LNCAP (cell line): ENCODE measurements at regions not wholly inside any gene's neighbourhood (a gene's known extent, or its start where the extent isn't known, plus 50 kb on each side); places are given as distances from the start of the nearest gene placed in this dataset.

ENCODE experiments used
- TF ChIP-seq, protein P1 (sequence below): fragments of 450-650 bp; IDR thresholded peaks from 2 replicates; pipeline ENCODE4 v1.5.1; 2017; ENCODE audit warnings: mild to moderate bottlenecking

DNA sequence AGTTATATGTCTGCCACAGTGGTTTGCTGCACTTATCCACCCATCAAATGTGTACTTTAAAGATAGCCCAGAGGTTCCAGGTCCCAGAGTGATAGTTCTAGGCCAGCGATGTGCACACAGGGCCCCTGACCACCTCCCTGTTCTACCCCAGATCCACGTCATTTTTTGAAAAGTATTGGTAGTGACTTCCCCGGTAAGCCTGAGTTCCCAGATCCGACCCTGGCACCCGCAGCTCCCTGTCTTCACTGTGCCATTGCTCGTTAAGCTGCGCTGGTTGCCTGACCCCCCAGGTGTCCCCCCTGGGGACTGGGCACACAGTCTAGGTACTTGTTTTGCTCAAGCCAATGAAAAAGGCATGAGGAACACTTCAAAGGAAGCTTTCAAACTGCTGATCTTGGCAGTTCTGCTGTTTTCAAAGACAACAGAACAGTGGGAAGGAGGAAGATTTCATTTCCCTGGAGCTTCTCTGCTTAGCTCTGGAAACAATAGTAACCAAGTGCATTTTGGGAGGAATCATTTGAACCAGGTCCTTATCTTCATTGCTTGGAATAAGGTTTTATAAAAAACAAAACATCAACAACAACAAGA, 116.3 kb upstream of the TAB2 start:
- TF ChIP-seq, protein P1, sequence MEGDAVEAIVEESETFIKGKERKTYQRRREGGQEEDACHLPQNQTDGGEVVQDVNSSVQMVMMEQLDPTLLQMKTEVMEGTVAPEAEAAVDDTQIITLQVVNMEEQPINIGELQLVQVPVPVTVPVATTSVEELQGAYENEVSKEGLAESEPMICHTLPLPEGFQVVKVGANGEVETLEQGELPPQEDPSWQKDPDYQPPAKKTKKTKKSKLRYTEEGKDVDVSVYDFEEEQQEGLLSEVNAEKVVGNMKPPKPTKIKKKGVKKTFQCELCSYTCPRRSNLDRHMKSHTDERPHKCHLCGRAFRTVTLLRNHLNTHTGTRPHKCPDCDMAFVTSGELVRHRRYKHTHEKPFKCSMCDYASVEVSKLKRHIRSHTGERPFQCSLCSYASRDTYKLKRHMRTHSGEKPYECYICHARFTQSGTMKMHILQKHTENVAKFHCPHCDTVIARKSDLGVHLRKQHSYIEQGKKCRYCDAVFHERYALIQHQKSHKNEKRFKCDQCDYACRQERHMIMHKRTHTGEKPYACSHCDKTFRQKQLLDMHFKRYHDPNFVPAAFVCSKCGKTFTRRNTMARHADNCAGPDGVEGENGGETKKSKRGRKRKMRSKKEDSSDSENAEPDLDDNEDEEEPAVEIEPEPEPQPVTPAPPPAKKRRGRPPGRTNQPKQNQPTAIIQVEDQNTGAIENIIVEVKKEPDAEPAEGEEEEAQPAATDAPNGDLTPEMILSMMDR = no peak

DNA sequence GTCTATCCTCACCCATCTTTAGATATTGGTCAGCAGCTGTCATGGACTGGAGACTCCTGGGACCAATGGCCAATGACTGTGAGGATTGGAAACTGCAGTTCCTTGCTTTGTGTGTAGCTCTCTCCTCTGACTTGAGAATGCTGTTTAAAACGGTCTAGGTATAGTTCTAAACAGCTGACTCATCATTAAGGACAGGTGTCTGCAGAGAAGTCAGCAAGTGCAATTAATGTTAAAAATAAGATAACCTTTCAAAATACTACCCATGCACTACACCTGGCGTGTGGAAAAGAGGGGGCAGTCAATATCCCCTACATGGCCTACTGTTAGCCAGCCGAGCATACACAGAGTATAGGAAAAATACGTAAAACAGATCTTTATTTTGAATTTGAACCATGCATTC, 115.4 kb upstream of the TAB2 start:
- TF ChIP-seq, protein P1 = no peak

DNA sequence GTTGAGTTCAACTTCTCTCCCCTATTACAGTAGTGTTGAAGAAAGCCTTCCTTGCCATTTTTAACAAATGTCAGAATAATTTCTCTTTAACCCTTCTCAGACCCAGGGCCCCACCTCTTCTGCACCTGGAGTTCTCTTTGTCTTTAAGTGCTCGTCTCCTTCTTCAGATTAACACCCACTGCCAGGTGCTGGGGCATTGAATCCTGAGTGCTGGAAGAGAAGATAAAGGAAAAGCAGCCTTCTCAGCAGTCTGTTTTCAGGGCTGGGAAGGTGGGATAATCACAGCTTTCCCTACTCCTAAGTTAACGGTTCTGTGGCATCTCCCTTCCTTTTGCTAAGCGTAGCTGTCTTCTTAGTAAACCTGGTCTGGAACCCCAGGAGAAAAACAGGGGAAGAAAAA, 114.6 kb upstream of the TAB2 start:
- TF ChIP-seq, protein P1 = no peak

DNA sequence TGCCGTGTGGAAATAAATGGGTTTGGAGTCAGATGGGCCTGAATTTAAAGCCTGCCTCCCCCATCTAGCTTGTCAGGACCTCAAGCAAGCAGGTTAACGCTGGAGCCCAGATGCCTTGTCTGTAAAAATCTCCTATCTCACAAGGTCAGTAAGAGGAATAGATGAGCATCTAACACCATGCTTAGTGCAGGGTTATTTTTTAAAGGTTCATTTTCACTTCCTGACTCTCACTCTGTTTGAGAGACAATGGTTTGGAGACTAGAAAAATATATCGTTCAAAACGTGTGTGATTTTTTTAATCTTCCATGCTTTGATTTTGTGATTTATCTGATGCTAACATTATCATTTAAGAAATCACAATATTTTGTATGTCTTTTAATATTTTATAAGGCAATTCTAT, 114.0 kb upstream of the TAB2 start:
- TF ChIP-seq, protein P1 = no peak

DNA sequence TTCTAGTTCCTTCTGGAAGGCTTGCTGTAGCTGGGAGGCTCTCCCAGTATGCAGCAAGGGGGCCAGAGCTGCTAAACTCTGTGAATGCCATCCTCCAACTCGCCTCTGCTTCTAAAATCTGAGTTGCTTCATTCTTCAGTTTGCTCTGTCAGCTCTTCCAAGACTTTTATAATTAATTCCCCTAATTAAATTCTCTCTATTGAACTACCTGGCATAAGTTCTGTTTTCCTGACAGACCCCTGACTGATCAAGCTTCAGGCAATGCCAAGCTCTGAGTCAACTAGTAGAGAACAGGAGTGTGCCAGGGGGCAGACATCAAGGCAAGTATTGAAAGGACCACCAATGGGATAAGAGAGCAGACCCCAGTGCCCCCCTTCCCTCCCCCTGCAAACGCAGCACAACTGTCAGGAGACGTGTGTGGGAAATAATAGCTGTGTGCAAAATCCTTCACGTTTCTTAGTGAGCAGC, 109.3 kb upstream of the TAB2 start:
- TF ChIP-seq, protein P1 = no peak

DNA sequence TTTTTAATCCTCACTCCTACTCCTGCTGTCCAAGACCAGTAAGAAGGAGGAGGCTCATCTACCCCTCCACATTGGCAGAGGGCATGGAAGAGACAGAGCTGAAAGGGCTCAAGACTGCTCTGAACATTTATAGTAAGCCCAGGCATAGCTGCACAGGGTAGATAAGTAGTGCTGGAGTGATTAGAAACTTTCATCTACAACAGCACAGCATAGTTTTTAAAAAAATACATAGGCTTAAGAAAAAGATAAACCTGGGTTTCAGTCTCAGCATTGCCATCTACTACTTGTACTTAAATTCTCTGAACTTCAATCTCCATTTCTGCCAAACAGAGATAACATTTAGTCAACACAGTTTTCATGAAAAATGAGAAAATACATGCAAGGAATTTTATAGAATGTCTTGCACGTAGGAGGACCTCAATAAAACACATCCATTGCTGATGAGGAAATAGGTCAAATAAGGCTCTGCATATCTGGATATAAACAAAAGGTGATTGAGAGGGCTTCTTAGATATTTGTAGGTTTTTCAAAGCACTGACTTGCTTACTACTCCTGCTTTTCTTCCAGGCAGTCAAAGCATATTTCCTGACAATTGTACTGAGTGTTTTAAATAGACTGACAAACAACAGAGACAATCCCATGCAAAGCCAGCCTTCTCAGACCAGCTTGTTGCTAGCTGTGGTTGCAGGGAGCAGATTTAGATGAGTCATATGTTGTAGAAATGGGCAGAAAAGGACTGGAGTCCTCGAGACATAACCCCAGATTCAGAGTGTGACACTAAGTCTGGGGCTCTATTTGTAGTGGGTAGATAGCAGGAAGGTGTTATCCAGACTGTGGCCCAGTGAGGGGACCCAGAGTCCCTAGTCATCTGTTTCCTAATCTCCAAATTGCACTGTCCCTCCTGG, 107.4 kb upstream of the TAB2 start:
- TF ChIP-seq, protein P1 = no peak

DNA sequence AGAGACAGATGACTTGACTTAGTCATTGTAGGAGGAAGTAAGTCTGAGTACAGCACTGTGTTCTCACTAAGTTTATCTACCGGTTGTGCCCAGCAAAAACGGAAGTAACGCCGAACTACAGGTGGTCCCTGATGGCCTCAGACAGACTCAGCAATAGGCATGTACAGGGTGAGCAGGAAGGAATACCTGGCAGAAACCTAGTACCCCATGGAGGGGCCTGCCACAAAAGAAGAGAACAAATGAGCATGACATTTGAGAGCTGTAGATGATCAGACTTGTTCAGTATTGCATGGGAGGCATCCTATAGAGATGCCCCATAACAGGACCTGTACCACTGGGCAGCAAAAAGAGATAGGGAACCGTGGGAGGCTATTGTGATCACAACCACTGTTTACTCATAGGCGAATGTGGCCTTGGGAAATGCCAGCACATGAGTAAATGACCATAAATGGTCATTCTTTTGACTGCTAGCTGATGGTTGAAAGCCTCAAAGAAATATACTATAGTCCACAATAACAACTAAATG, 106.4 kb upstream of the TAB2 start:
- TF ChIP-seq, protein P1 = no peak
